ENCODE measurements at regions not wholly inside any gene's neighbourhood (a gene's known extent, or its start where the extent isn't known, plus 50 kb on each side); places are given as distances from the start of the nearest gene placed in this dataset.
"Not testable (repeated sequence)": the region's sequence is repeated elsewhere in the genome, so short reads cannot be mapped to it uniquely, and the experiment has no call there.

- H3K4me3 Mint-ChIP-seq, result no peak overlapping the region
- no peak for DNase-seq (ENCODE audit: low read depth, low spot score)
- no peak for TF ChIP-seq CTCF (conservative IDR thresholded peaks at IDR 0.05)
- no peak overlapping the region for H3K27ac Mint-ChIP-seq (ENCODE audit: unreplicated experiment)
- H3K36me3 Mint-ChIP-seq (ENCODE audit: low read depth), result no peaks in the 10 kb centered on the region
- no peaks in the 10 kb centered on the region for H3K9me3 Mint-ChIP-seq
- H3K4me1 Mint-ChIP-seq, result no peaks in the 10 kb centered on the region
- no peaks in the 10 kb centered on the region for H3K27me3 Mint-ChIP-seq (ENCODE audit: low read depth)
Observed at GRCh38 chr1:234893725-234894630, 234.7 kb downstream of the TOMM20 start.

- no peak for DNase-seq (ENCODE audit: low read depth, low spot score)
- Mint-ChIP-seq H3K27ac (ENCODE audit: unreplicated experiment) (no peak overlapping the region), H3K9me3 (no peaks in the 10 kb centered on the region), H3K4me3 (no peak overlapping the region), H3K4me1 (no peaks in the 10 kb centered on the region), H3K27me3 (ENCODE audit: low read depth) (no peaks in the 10 kb centered on the region), H3K36me3 (ENCODE audit: low read depth) (no peaks in the 10 kb centered on the region)
- TF ChIP-seq CTCF (conservative IDR thresholded peaks at IDR 0.05), result no peak
Observed at GRCh38 chr1:234893359-234893724, 235.3 kb downstream of the TOMM20 start.

GRCh38 chr1:234892642-234893041, 236.0 kb downstream of the TOMM20 start:
- H3K27me3 Mint-ChIP-seq (ENCODE audit: low read depth), result no peaks in the 10 kb centered on the region
- H3K36me3 Mint-ChIP-seq (ENCODE audit: low read depth), result no peaks in the 10 kb centered on the region
- no peaks in the 10 kb centered on the region for H3K4me1 Mint-ChIP-seq
- H3K27ac Mint-ChIP-seq (ENCODE audit: unreplicated experiment), result peak overlapping the region; percentile 27
- H3K9me3 Mint-ChIP-seq, result no peaks in the 10 kb centered on the region
- TF ChIP-seq CTCF (conservative IDR thresholded peaks at IDR 0.05), result no peak
- no peak overlapping the region for H3K4me3 Mint-ChIP-seq
- DNase-seq (ENCODE audit: low read depth, low spot score), result no peak

- no peak overlapping the region for H3K27ac Mint-ChIP-seq (ENCODE audit: unreplicated experiment)
- DNase-seq (ENCODE audit: low read depth, low spot score), result no peak
- H3K27me3 Mint-ChIP-seq (ENCODE audit: low read depth), result no peaks in the 10 kb centered on the region
Observed at GRCh38 chr1:234891427-234891826, 237.2 kb downstream of the TOMM20 start.

GRCh38 chr1:234889643-234890042, 239.0 kb downstream of the TOMM20 start:
- no peaks in the 10 kb centered on the region for H3K4me1 Mint-ChIP-seq
- TF ChIP-seq CTCF (conservative IDR thresholded peaks at IDR 0.05), result no peak
- DNase-seq (ENCODE audit: low read depth, low spot score), result no peak
- no peaks in the 10 kb centered on the region for H3K27me3 Mint-ChIP-seq (ENCODE audit: low read depth)
- H3K27ac Mint-ChIP-seq (ENCODE audit: unreplicated experiment), result no peak overlapping the region
- no peaks in the 10 kb centered on the region for H3K36me3 Mint-ChIP-seq (ENCODE audit: low read depth)
- no peaks in the 10 kb centered on the region for H3K9me3 Mint-ChIP-seq
- no peak overlapping the region for H3K4me3 Mint-ChIP-seq

More at GRCh38 chr1:234891427-234891826, 237.2 kb downstream of the TOMM20 start:
- no peaks in the 10 kb centered on the region for H3K4me1 Mint-ChIP-seq
- H3K36me3 Mint-ChIP-seq (ENCODE audit: low read depth), result no peaks in the 10 kb centered on the region
- no peak for TF ChIP-seq CTCF (conservative IDR thresholded peaks at IDR 0.05)
- no peaks in the 10 kb centered on the region for H3K9me3 Mint-ChIP-seq
- H3K4me3 Mint-ChIP-seq, result no peak overlapping the region

- not testable (repeated sequence) for H3K4me1 Mint-ChIP-seq; H3K27ac Mint-ChIP-seq (ENCODE audit: unreplicated experiment); H3K9me3 Mint-ChIP-seq; DNase-seq (ENCODE audit: low read depth, low spot score); H3K36me3 Mint-ChIP-seq (ENCODE audit: low read depth); H3K4me3 Mint-ChIP-seq; H3K27me3 Mint-ChIP-seq (ENCODE audit: low read depth)
Observed at GRCh38 chr1:234888247-234888646, 240.4 kb downstream of the TOMM20 start.

Data from neural crest cell (in vitro differentiated cells).